GM10248 (cell line): ENCODE measurements at regions not wholly inside any gene's neighbourhood (a gene's known extent, or its start where the extent isn't known, plus 50 kb on each side); places are given as distances from the start of the nearest gene placed in this dataset.

Experiments used
- CTCF ChIA-PET: fragments of 300-600 bp; sonication (Branson Sonifier 250); formaldehyde crosslinking; extraction: SDS; loops from one replicate; lab custom pipeline; 2021; ENCODE audit warnings: antibody characterized with exemption; lab: Yijun Ruan, JAX
- POLR2A ChIA-PET: fragments of 350-650 bp; sonication (Branson Sonifier 250); formaldehyde crosslinking; extraction: SDS; loops from one replicate; lab custom pipeline; 2020; ENCODE audit warnings: antibody characterized with exemption; lab: Yijun Ruan, JAX
- DNase-seq: peaks from one replicate; pipeline ENCODE4 v3.0.0; 2012; ENCODE audit errors: extremely low spot score
- CTCF ChIP-seq: IDR thresholded peaks from 2 replicates; pipeline ENCODE4 v1.5.1; 2012; ENCODE audit warnings: mild to moderate bottlenecking, low read depth; ENCODE audit errors: extremely low read depth, missing control alignments, control extremely low read depth

DNA sequence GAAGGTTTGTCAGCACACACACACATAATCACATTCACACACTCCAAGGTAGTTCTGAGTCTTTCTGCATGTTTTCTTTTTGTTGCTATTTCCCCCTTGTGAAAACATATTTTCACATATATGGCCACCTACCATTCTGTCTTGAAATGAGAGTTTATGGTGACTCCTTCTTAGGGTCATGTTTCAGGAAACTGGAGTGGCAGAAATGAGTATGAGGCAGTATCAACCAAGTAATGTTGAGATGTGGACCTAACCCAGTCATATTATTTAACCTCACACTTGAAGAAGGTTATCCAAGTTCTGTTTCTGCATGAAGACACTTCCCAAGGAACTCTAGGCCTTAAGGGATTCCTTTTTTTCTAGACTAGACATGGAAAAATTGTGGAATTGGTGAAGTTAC is 481.4 kb downstream of the ETS1 start:
- ChIA-PET CTCF (no interaction called here), POLR2A (no interaction called here)
- TF ChIP-seq CTCF = no peak
- DNase-seq = no peak

- DNase-seq = no peak
- POLR2A ChIA-PET = no interaction called here
- no peak for TF ChIP-seq CTCF
- CTCF ChIA-PET = no interaction called here
These were observed 481.8 kb downstream of the ETS1 start for GRCh38 chr11:128105511-128105910.

- no peak for TF ChIP-seq CTCF
- ChIA-PET POLR2A (no interaction called here), CTCF (no interaction called here)
- no peak for DNase-seq
These were observed 484.0 kb downstream of the ETS1 start for GRCh38 chr11:128103278-128103873.

GRCh38 chr11:128098781-128099180 is 488.6 kb downstream of the ETS1 start:
- ChIA-PET CTCF (no interaction called here), POLR2A (no interaction called here)
- no peak for TF ChIP-seq CTCF
- no peak for DNase-seq

DNA sequence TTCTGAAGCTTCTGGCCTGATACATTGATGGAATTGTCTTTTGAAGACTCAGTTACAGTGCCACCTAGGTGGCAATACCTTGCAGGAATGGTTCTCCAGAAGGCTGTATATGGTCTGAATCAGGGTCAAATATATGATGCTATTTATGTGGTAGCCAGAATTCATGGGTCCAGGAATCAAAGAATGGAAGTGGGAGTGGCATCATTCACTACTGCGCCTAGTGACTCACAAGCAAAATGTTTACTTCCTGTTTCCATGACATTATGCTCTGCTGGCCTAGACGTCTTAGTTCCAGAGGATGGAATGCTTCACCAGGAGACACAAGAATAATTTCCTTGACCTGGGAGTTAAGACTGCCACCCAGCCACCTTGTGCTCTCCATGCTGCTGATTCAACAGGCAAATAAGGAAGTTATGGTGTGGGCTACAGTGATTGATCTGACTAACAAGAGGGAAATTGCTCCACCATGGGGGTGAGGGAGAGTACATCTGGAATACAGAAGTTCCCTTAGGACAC is 491.8 kb downstream of the ETS1 start:
- no peak for DNase-seq
- ChIA-PET POLR2A (no interaction called here), CTCF (no interaction called here)
- no peak for TF ChIP-seq CTCF

GRCh38 chr11:128093689-128094088 is 493.7 kb downstream of the ETS1 start:
- TF ChIP-seq CTCF = no peak
- DNase-seq = no peak
- ChIA-PET CTCF (interaction anchor here (1.3 kb wide), 1 partner anchor 9 kb away, joined by 3 read pairs; no protein-coding TSS in a partner anchor), POLR2A (no interaction called here)
